Osteocyte (in vitro differentiated cells): ENCODE measurements at regions not wholly inside any gene's neighbourhood (a gene's known extent, or its start where the extent isn't known, plus 50 kb on each side); places are given as distances from the start of the nearest gene placed in this dataset.

Source experiments
- DNase-seq: peaks from one replicate; pipeline ENCODE4 v3.0.0; 2021; ENCODE audit warnings: mixed read lengths; ENCODE audit not compliant: unreplicated experiment; ENCODE audit errors: extremely low spot score
- H3K27ac Mint-ChIP-seq: one replicate; pipeline ENCODE4 v1.8.0; 2021; ENCODE audit warnings: mild to moderate bottlenecking, mixed read lengths; ENCODE audit not compliant: unreplicated experiment
- H3K27me3 Mint-ChIP-seq: one replicate; pipeline ENCODE4 v1.8.0; 2021; ENCODE audit warnings: mixed read lengths; ENCODE audit not compliant: unreplicated experiment
- H3K36me3 Mint-ChIP-seq: one replicate; pipeline ENCODE4 v1.8.0; 2021; ENCODE audit warnings: mixed read lengths; ENCODE audit not compliant: unreplicated experiment
- H3K4me1 Mint-ChIP-seq: one replicate; pipeline ENCODE4 v1.8.0; 2021; ENCODE audit warnings: mixed read lengths; ENCODE audit not compliant: unreplicated experiment
- H3K4me3 Mint-ChIP-seq: one replicate; pipeline ENCODE4 v1.8.0; 2021; ENCODE audit warnings: mild to moderate bottlenecking, moderate library complexity, mixed read lengths; ENCODE audit not compliant: unreplicated experiment
- H3K9me3 Mint-ChIP-seq: one replicate; pipeline ENCODE4 v1.8.0; 2021; ENCODE audit warnings: mixed read lengths; ENCODE audit not compliant: unreplicated experiment
- TF ChIP-seq, protein P1 (sequence below): fragments of 200-600 bp; sonication (generic); IDR thresholded peaks from 2 replicates; pipeline ENCODE4 v1.5.0; 2021; ENCODE audit warnings: antibody characterized with exemption, mild to moderate bottlenecking, moderate library complexity

DNA sequence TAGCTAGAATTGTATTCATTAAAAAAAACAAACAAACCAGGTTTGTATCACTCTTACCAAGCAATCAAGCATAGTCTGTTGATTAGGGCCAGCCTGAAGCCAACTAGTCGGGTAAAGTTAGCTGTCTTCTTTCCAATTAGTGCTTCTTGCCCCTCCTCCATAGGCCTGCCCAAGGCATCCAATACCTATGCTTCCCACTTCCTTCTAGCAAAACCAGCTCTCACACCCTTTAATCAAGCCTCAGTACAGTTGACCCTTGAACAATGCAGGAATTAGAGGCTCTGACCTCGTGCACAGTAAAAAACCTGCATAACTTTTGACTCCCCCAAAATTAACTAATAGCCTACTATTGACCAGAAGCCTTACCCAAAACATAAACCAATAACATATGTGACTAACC, 119.1 kb upstream of the DTNBP1 start:
- TF ChIP-seq, protein P1, sequence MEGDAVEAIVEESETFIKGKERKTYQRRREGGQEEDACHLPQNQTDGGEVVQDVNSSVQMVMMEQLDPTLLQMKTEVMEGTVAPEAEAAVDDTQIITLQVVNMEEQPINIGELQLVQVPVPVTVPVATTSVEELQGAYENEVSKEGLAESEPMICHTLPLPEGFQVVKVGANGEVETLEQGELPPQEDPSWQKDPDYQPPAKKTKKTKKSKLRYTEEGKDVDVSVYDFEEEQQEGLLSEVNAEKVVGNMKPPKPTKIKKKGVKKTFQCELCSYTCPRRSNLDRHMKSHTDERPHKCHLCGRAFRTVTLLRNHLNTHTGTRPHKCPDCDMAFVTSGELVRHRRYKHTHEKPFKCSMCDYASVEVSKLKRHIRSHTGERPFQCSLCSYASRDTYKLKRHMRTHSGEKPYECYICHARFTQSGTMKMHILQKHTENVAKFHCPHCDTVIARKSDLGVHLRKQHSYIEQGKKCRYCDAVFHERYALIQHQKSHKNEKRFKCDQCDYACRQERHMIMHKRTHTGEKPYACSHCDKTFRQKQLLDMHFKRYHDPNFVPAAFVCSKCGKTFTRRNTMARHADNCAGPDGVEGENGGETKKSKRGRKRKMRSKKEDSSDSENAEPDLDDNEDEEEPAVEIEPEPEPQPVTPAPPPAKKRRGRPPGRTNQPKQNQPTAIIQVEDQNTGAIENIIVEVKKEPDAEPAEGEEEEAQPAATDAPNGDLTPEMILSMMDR = no peak
- DNase-seq = no peak

DNA sequence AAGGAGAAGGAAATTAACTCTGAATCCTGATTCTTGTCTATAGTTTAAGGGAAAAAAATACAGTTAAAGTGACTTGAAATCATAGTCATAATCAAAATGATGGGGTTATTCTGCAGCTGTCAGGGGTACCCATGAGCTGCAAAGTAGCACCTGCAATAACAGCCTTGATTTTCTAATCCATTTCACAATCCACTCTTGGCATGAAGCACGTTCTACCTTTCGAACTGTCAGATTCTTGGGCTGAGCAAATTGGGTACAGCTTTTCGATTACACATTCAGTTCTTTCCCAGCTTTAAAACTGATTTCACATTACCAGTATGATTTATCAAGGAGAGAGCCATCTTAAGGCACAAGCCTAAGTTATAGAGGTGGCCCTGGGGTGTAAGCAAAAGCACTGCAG, 118.5 kb upstream of the DTNBP1 start:
- TF ChIP-seq, protein P1 = no peak
- no peaks in the 10 kb centered on the region for H3K36me3 Mint-ChIP-seq
- H3K27ac Mint-ChIP-seq = no peak overlapping the region
- no peak overlapping the region for H3K4me3 Mint-ChIP-seq
- H3K9me3 Mint-ChIP-seq = no peaks in the 10 kb centered on the region
- no peaks in the 10 kb centered on the region for H3K4me1 Mint-ChIP-seq
- peaks cover 14% of the 10 kb centered on the region for H3K27me3 Mint-ChIP-seq
- DNase-seq = no peak

More for the DNA sequence above, 119.1 kb upstream of the DTNBP1 start:
- Mint-ChIP-seq H3K4me1 (no peaks in the 10 kb centered on the region), H3K36me3 (no peaks in the 10 kb centered on the region), H3K27ac (no peak overlapping the region), H3K27me3 (peaks cover 14% of the 10 kb centered on the region), H3K4me3 (no peak overlapping the region), H3K9me3 (no peaks in the 10 kb centered on the region)

DNA sequence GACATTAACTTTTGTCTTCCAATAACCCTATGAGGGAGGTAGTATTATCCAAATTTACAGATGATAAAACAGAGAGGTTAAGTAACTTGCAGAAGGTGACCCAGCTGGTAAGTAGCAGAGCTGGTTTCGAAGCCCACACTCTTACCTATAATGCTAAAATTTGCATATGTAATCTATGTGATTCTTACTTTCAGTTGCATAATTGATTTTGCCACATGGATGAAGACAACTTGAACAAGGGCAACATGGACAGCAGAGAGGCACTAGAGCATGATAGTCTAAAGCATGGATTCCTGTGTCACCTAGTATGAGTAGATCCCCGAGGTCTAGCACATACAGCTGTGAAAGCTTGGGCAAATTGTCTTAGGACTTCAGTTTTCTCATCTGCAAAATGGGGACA, 117.6 kb upstream of the DTNBP1 start:
- no peak for DNase-seq
- H3K27me3 Mint-ChIP-seq = peaks cover 14% of the 10 kb centered on the region
- H3K9me3 Mint-ChIP-seq = no peaks in the 10 kb centered on the region
- peaks cover 3% of the 10 kb centered on the region for H3K4me1 Mint-ChIP-seq
- no peaks in the 10 kb centered on the region for H3K36me3 Mint-ChIP-seq
- TF ChIP-seq, protein P1 = no peak
- no peak overlapping the region for H3K27ac Mint-ChIP-seq
- H3K4me3 Mint-ChIP-seq = no peak overlapping the region

DNA sequence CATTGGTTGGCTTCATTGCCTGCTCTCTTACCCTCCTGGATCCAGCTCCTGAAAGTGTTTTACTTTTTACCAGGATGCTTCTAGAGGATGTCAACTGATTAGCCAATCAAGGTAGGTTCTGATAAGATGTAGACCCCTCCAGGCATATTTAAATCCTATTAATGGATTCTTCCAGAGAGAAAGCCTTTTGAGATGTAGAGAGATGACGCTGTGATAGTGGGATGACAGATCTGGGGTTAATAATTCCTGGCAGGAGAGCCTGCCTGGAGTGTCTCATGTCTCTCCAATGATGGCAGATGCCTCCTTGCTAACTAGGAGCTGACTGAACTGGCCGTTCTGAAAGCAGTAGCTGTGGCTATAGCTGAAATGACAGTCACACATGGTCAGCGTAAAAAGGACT, 116.9 kb upstream of the DTNBP1 start:
- TF ChIP-seq, protein P1 = no peak
- H3K4me1 Mint-ChIP-seq = peaks cover 4% of the 10 kb centered on the region
- no peak overlapping the region for H3K27ac Mint-ChIP-seq
- no peak overlapping the region for H3K4me3 Mint-ChIP-seq
- H3K27me3 Mint-ChIP-seq = peaks cover 14% of the 10 kb centered on the region
- DNase-seq = no peak
- H3K36me3 Mint-ChIP-seq = no peaks in the 10 kb centered on the region
- H3K9me3 Mint-ChIP-seq = no peaks in the 10 kb centered on the region

DNA sequence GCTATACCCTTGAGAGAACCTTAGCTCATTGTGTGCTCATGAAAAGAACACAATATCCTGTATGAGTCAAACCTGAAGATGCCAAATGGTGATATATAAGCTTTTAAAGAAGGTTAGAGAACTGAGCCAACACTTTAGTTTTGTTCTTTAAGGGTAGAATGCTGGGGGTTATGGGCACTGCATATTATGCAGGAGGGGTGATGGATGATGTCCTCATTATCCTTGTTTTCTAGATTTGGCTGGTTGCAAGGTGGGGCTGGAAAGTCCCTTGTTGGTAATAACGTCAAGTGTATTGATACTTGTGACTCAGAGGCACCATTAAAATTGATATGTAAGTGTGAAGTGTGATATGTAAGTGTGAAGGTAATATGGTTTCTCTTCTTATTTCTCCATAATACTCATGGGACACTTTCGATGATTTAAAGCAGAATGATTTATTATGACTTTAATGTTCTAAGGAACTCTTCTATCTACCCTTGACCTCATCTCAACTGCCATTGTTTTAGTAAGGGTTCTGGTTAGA, 113.7 kb upstream of the DTNBP1 start:
- Mint-ChIP-seq H3K4me1 (peaks cover 4% of the 10 kb centered on the region), H3K9me3 (no peaks in the 10 kb centered on the region), H3K4me3 (no peak overlapping the region), H3K27ac (no peak overlapping the region), H3K27me3 (peaks cover 22% of the 10 kb centered on the region), H3K36me3 (no peaks in the 10 kb centered on the region)
- DNase-seq = no peak
- TF ChIP-seq, protein P1 = no peak
